Endothelial cell of umbilical vein (primary cell): ENCODE measurements at regions not wholly inside any gene's neighbourhood (a gene's known extent, or its start where the extent isn't known, plus 50 kb on each side); places are given as distances from the start of the nearest gene placed in this dataset.

ENCODE experiments used
- BruUV-seq: library from RNA; stranded (reverse); fragments of 400-500 nt; replicated peaks from 2 replicates; lab custom pipeline; 2021; lab: Mats Ljungman, UMichigan
- CTCF ChIA-PET: fragments of 300-600, 350-600 bp; sonication (Branson Sonifier 250); formaldehyde crosslinking; loops from one replicate; lab custom pipeline; 2021; ENCODE audit warnings: antibody characterized with exemption, inconsistent platforms; lab: Charles Lee
- POLR2A ChIA-PET: fragments of 300-600, 350-600 bp; sonication (Branson Sonifier 250); formaldehyde crosslinking; loops from one replicate; lab custom pipeline; 2021; ENCODE audit warnings: antibody characterized with exemption, inconsistent platforms; lab: Charles Lee
- DNase-seq: peaks from one replicate; pipeline ENCODE4 v3.0.0-alpha.2; 2011; ENCODE audit warnings: low read depth, low spot score
- FAIRE-seq: peaks from 2 replicates; lab custom pipeline; 2011; peaks lifted over from hg19 to GRCh38; lab: Jason Lieb, UNC
- H2AFZ ChIP-seq: 2 replicates; pipeline ENCODE4 v1.6.0; 2012; ENCODE audit warnings: low read depth, low read length, control low read depth, inconsistent platforms
- H3K27ac ChIP-seq: 2 replicates; pipeline ENCODE4 v1.5.1; 2011; ENCODE audit warnings: low read depth, mild to moderate bottlenecking, control low read depth, low read length, moderate library complexity; ENCODE audit not compliant: insufficient read depth
- H3K27me3 ChIP-seq, 2 experiments: 2 replicates each; pipeline versions ENCODE4 v1.6.0 to v1.6.1; 2011; ENCODE audit warnings: low read length in 2 of 2, mixed read lengths in 1 of 2; ENCODE audit not compliant: control insufficient read depth in 2 of 2, insufficient read depth in 2 of 2
- H3K36me3 ChIP-seq, 2 experiments: 2 replicates in 1 of 2; 3 replicates in 1 of 2; pipeline ENCODE4 v1.5.1; 2011; ENCODE audit warnings: low read length in 2 of 2, mild to moderate bottlenecking in 1 of 2, moderate library complexity in 1 of 2; ENCODE audit not compliant: control insufficient read depth in 2 of 2, insufficient read depth in 2 of 2; ENCODE audit errors: extremely low read depth in 1 of 2
- H3K4me1 ChIP-seq: 3 replicates; pipeline ENCODE4 v1.5.1; 2011; ENCODE audit warnings: mild to moderate bottlenecking, low read length; ENCODE audit not compliant: control insufficient read depth, insufficient read depth; ENCODE audit errors: extremely low read depth
- H3K4me2 ChIP-seq: 2 replicates; pipeline ENCODE4 v1.6.1; 2011; ENCODE audit warnings: low read length, control low read depth, mixed read lengths; ENCODE audit not compliant: insufficient read depth
- H3K4me3 ChIP-seq, 3 experiments: fragments of 200-600 bp in 1 of 3; sonication (generic), shearing (Covaris generic) in 1 of 3; replicated peaks in 1 of 3; 2 replicates each; pipeline ENCODE4 v1.5.1; 2011 to 2016; ENCODE audit warnings: control low read depth in 3 of 3, low read length in 3 of 3, mild to moderate bottlenecking in 2 of 3, inconsistent platforms in 1 of 3, low read depth in 1 of 3, moderate library complexity in 1 of 3; ENCODE audit not compliant: insufficient read depth in 1 of 3
- H3K79me2 ChIP-seq: 2 replicates; pipeline ENCODE4 v1.6.0; 2012; ENCODE audit warnings: low read length, inconsistent platforms; ENCODE audit not compliant: control insufficient read depth, insufficient read depth
- H3K9ac ChIP-seq: replicated peaks from 2 replicates; pipeline ENCODE3; 2011; ENCODE audit warnings: low read length, control low read depth; ENCODE audit not compliant: insufficient read depth; ENCODE audit errors: extremely low read depth
- H3K9me1 ChIP-seq: replicated peaks from 3 replicates; pipeline ENCODE4 v1.6.0; 2011; ENCODE audit warnings: mild to moderate bottlenecking, low read length; ENCODE audit not compliant: control insufficient read depth, insufficient read depth; ENCODE audit errors: extremely low read depth
- H3K9me3 ChIP-seq: replicated peaks from 2 replicates; pipeline ENCODE4 v1.5.1; 2012; ENCODE audit warnings: low read length, inconsistent platforms; ENCODE audit not compliant: control insufficient read depth, insufficient read depth
- H4K20me1 ChIP-seq: replicated peaks from 2 replicates; pipeline ENCODE3; 2011; ENCODE audit warnings: mild to moderate bottlenecking, low read length; ENCODE audit not compliant: control insufficient read depth, insufficient read depth; ENCODE audit errors: extremely low read depth
- CTCF ChIP-seq, 2 donors: IDR thresholded peaks; 1 replicate in 1 of 2; 2 replicates in 1 of 2; pipeline ENCODE4 v1.5.1; 2011; ENCODE audit warnings: low read length in 2 of 2, mild to moderate bottlenecking in 2 of 2, moderate library complexity in 2 of 2, control low read depth in 1 of 2, inconsistent platforms in 1 of 2, low read depth in 1 of 2; ENCODE audit not compliant: insufficient read depth in 1 of 2; ENCODE audit errors: extremely low read depth in 1 of 2
- EZH2 ChIP-seq: IDR thresholded peaks from 2 replicates; pipeline ENCODE4 v1.6.1; 2012; ENCODE audit warnings: borderline replicate concordance, low read depth, mild to moderate bottlenecking, moderate library complexity, low read length, inconsistent platforms; ENCODE audit not compliant: severe bottlenecking
- FOS ChIP-seq: IDR thresholded peaks from 2 replicates; pipeline ENCODE4 v1.6.1; 2011; ENCODE audit warnings: mild to moderate bottlenecking, low read length, moderate library complexity, borderline replicate concordance; ENCODE audit not compliant: insufficient read depth
- GATA2 ChIP-seq: IDR thresholded peaks from 2 replicates; pipeline ENCODE4 v1.7.0; 2011; ENCODE audit warnings: low read depth, mild to moderate bottlenecking, moderate library complexity, mixed read lengths, low read length; ENCODE audit not compliant: insufficient read length, insufficient read depth
- JUN ChIP-seq: IDR thresholded peaks from 2 replicates; pipeline ENCODE4 v1.6.1; 2011; ENCODE audit warnings: borderline replicate concordance, low read depth; ENCODE audit not compliant: insufficient read length, insufficient read depth
- MAX ChIP-seq: IDR thresholded peaks from 2 replicates; pipeline ENCODE4 v1.6.1; 2011; ENCODE audit not compliant: insufficient read depth, insufficient read length
- MYC ChIP-seq: IDR thresholded peaks from one replicate; pipeline ENCODE4 v1.6.1; 2011; ENCODE audit warnings: mild to moderate bottlenecking, low read depth, low read length
- POLR2A ChIP-seq: IDR thresholded peaks from 2 replicates; pipeline ENCODE4 v1.6.1; 2012; ENCODE audit warnings: low read depth, mild to moderate bottlenecking, control low read depth, low read length
- POLR2AphosphoS5 ChIP-seq: IDR thresholded peaks from 2 replicates; pipeline ENCODE4 v1.6.1; 2012; ENCODE audit warnings: low read depth, mild to moderate bottlenecking, control low read depth, low read length, moderate library complexity; ENCODE audit not compliant: insufficient read depth
- dilution Hi-C: fragments of 300-500 bp; cut with MboI; formaldehyde crosslinking; loops from one replicate; pipeline ENCODE4 v1.15.0; 2019; ENCODE audit warnings: low sequenced_read_pairs; ENCODE audit not compliant: extremely low pct_ligation_motif_present
- intact Hi-C: fragments of 100-400 bp; cut with micrococcal nuclease; formaldehyde crosslinking; loops from one replicate; pipeline ENCODE4 v1.10.0; 2022

GRCh38 chr7:17009933-17010332, 128.2 kb upstream of the AGR3 start:
- Histone ChIP-seq H3K9ac (no peak overlapping the region), H3K9me1 (no peaks in the 10 kb centered on the region), H3K4me2 (no peak overlapping the region), H3K4me1 (peaks cover 3% of the 10 kb centered on the region), H4K20me1 (no peaks in the 10 kb centered on the region), H3K9me3 (no peaks in the 10 kb centered on the region), H3K27me3 (no peaks in the 10 kb centered on the region), H2AFZ (no peak overlapping the region), H3K36me3 (no peaks in the 10 kb centered on the region), H3K27ac (no peak overlapping the region), H3K79me2 (no peaks in the 10 kb centered on the region), H3K4me3 (no peak overlapping the region)
- no TSS peak for BruUV-seq
- TF ChIP-seq GATA2 (no peak), CTCF (IDR thresholded peaks at IDR 0.05; ENCODE audit: extremely low read depth in 1 of 2, insufficient read depth in 1 of 2, low read depth in 1 of 2, low read length in 2 of 2) (no peak)
- intact Hi-C loops (loop anchor here (1.0 to 2.0 kb wide), 2 partner anchors 33 to 291 kb away; no protein-coding TSS in a partner anchor), dilution Hi-C loops (no loop called here)
- DNase-seq (peak; percentile 8), FAIRE-seq (no peak)
- CTCF ChIA-PET, result interaction anchor here (0.7 to 4.0 kb wide), 20 partner anchors 10 to 512 kb away, joined by 3 to 106 read pairs (median 4); partner anchors contain the start of gene AHR
- POLR2A ChIA-PET, result no interaction called here

GRCh38 chr7:17010637-17011300, 129.0 kb upstream of the AGR3 start:
- FAIRE-seq (no peak), DNase-seq (no peak)
- H3K79me2 ChIP-seq, result no peaks in the 10 kb centered on the region
- no peaks in the 10 kb centered on the region for H4K20me1 ChIP-seq
- ChIA-PET POLR2A (no interaction called here), CTCF (interaction anchor here (1.0 to 2.4 kb wide), 4 partner anchors 52 to 292 kb away, joined by 3 to 10 read pairs (median 4); no protein-coding TSS in a partner anchor)
- no peak overlapping the region for H3K4me3 ChIP-seq
- no peak overlapping the region for H3K4me2 ChIP-seq
- no peak overlapping the region for H3K27ac ChIP-seq
- H3K4me1 ChIP-seq, result peaks cover 3% of the 10 kb centered on the region
- dilution Hi-C loops, result no loop called here
- H3K9me1 ChIP-seq, result no peaks in the 10 kb centered on the region
- H3K27me3 ChIP-seq, result no peaks in the 10 kb centered on the region
- no TSS peak for BruUV-seq
- H3K9ac ChIP-seq, result no peak overlapping the region
- H2AFZ ChIP-seq, result no peak overlapping the region
- H3K36me3 ChIP-seq, result no peaks in the 10 kb centered on the region
- no peak for TF ChIP-seq MAX
- TF ChIP-seq MYC, result no peak
- TF ChIP-seq GATA2, result no peak
- no peak for TF ChIP-seq CTCF (IDR thresholded peaks at IDR 0.05; ENCODE audit: extremely low read depth in 1 of 2, insufficient read depth in 1 of 2, low read depth in 1 of 2, low read length in 2 of 2)
- no peak for TF ChIP-seq POLR2AphosphoS5
- TF ChIP-seq JUN, result no peak
- no peak for TF ChIP-seq FOS
- TF ChIP-seq POLR2A, result no peak
- no peak for TF ChIP-seq EZH2
- intact Hi-C loops, result no loop called here
- H3K9me3 ChIP-seq, result no peaks in the 10 kb centered on the region
